OCI-LY1 (cell line): ENCODE measurements at regions not wholly inside any gene's neighbourhood (a gene's known extent, or its start where the extent isn't known, plus 50 kb on each side); places are given as distances from the start of the nearest gene placed in this dataset.

Experiments used
- H2AFZ ChIP-seq: fragments of 200-600 bp; sonication (generic), shearing (Covaris generic); 2 replicates; pipeline ENCODE4 v1.6.0; 2014; ENCODE audit warnings: antibody characterized with exemption, mild to moderate bottlenecking, low read length
- H3F3A ChIP-seq: fragments of 200-600 bp; sonication (generic), shearing (Covaris generic); 2 replicates; pipeline ENCODE4 v1.6.0; 2014; ENCODE audit warnings: mild to moderate bottlenecking, antibody characterized with exemption, low read length, moderate library complexity; ENCODE audit not compliant: insufficient read depth
- H3K27ac ChIP-seq: fragments of 200-600 bp; sonication (generic); 2 replicates; pipeline ENCODE4 v1.5.1; 2014; ENCODE audit warnings: low read length, mixed run types, mild to moderate bottlenecking, low read depth; ENCODE audit not compliant: poor library complexity, severe bottlenecking
- H3K27me3 ChIP-seq: fragments of 200-600 bp; sonication (generic); 2 replicates; pipeline ENCODE4 v1.6.0; 2014; ENCODE audit warnings: antibody characterized with exemption, mild to moderate bottlenecking, low read length, moderate library complexity; ENCODE audit not compliant: insufficient read depth
- H3K36me3 ChIP-seq: fragments of 200-600 bp; sonication (generic); 2 replicates; pipeline ENCODE4 v1.6.1; 2014; ENCODE audit warnings: mild to moderate bottlenecking, antibody characterized with exemption, low read length, moderate library complexity, mixed read lengths; ENCODE audit not compliant: insufficient read depth
- H3K4me1 ChIP-seq: fragments of 200-600 bp; sonication (generic); 2 replicates; pipeline ENCODE4 v1.5.1; 2014; ENCODE audit warnings: mild to moderate bottlenecking, low read length, moderate library complexity; ENCODE audit not compliant: insufficient read depth, severe bottlenecking
- H3K4me2 ChIP-seq: fragments of 200-600 bp; sonication (generic), shearing (Covaris generic); 2 replicates; pipeline ENCODE4 v1.6.1; 2014; ENCODE audit warnings: low read length
- H3K4me3 ChIP-seq: fragments of 200-600 bp; sonication (generic); 2 replicates; pipeline ENCODE4 v1.5.1; 2014; ENCODE audit warnings: low read length, low read depth, mild to moderate bottlenecking, mixed read lengths; ENCODE audit not compliant: poor library complexity, severe bottlenecking
- H3K79me2 ChIP-seq: fragments of 200-600 bp; shearing (Covaris generic); 2 replicates; pipeline ENCODE4 v1.6.1; 2016; ENCODE audit warnings: mixed run types, low read length, mixed read lengths; ENCODE audit not compliant: insufficient read depth
- H3K9ac ChIP-seq: fragments of 200-600 bp; sonication (generic), shearing (Covaris generic); 2 replicates; pipeline ENCODE4 v1.6.1; 2014; ENCODE audit warnings: mild to moderate bottlenecking, low read length, mixed read lengths
- H3K9me2 ChIP-seq: fragments of 200-600 bp; sonication (generic), shearing (Covaris generic); 2 replicates; pipeline ENCODE4 v1.6.1; 2014; ENCODE audit warnings: low read depth, mild to moderate bottlenecking, low read length, mixed read lengths
- H3K9me3 ChIP-seq: fragments of 200-600 bp; shearing (Covaris generic); 2 replicates; pipeline ENCODE4 v1.6.1; 2014; ENCODE audit warnings: low read length, mixed read lengths
- H4K20me1 ChIP-seq: fragments of 200-600 bp; sonication (generic), shearing (Covaris generic); 2 replicates; pipeline ENCODE4 v1.6.0; 2016; ENCODE audit warnings: mild to moderate bottlenecking, low read length; ENCODE audit not compliant: insufficient read depth
- CTCF ChIP-seq: fragments of 200-600 bp; sonication (generic), shearing (Covaris generic); IDR thresholded peaks from 2 replicates; pipeline ENCODE4 v1.5.1; 2017; ENCODE audit warnings: mild to moderate bottlenecking, antibody characterized with exemption, low read length, moderate library complexity, mixed read lengths
- EZH2 ChIP-seq: fragments of 200-600 bp; sonication (generic), shearing (Covaris generic); IDR thresholded peaks from 2 replicates; pipeline ENCODE4 v1.8.0; 2017; ENCODE audit warnings: borderline replicate concordance, mixed run types, mild to moderate bottlenecking, antibody characterized with exemption, low read length, moderate library complexity, mixed read lengths

GRCh38 chr15:87120555-87120954, 1040.9 kb downstream of the AGBL1 start:
- TF ChIP-seq EZH2 (no peak), CTCF (no peak)
- Histone ChIP-seq H3K9me3 (no peaks in the 10 kb centered on the region), H3K4me2 (no peak overlapping the region)

GRCh38 chr15:87118846-87119245, 1039.2 kb downstream of the AGBL1 start:
- Histone ChIP-seq H3K27ac (no peak overlapping the region), H3K4me2 (no peak overlapping the region), H3K4me3 (no peak overlapping the region), H3F3A (no peaks in the 10 kb centered on the region), H3K27me3 (no peaks in the 10 kb centered on the region), H3K9ac (no peak overlapping the region), H3K36me3 (no peaks in the 10 kb centered on the region), H3K79me2 (no peaks in the 10 kb centered on the region), H3K9me2 (no peaks in the 10 kb centered on the region), H3K9me3 (no peaks in the 10 kb centered on the region), H4K20me1 (no peaks in the 10 kb centered on the region), H3K4me1 (no peaks in the 10 kb centered on the region), H2AFZ (no peak overlapping the region)
- TF ChIP-seq CTCF, result no peak
- no peak for TF ChIP-seq EZH2

More at GRCh38 chr15:87120555-87120954, 1040.9 kb downstream of the AGBL1 start:
- Histone ChIP-seq H3K4me1 (no peaks in the 10 kb centered on the region), H3K27me3 (no peaks in the 10 kb centered on the region), H3K9ac (no peak overlapping the region), H4K20me1 (no peaks in the 10 kb centered on the region), H3K9me2 (no peaks in the 10 kb centered on the region), H3K4me3 (no peak overlapping the region), H3K36me3 (no peaks in the 10 kb centered on the region), H3K27ac (no peak overlapping the region), H2AFZ (no peak overlapping the region), H3F3A (no peaks in the 10 kb centered on the region), H3K79me2 (no peaks in the 10 kb centered on the region)

GRCh38 chr15:87118435-87118834, 1038.8 kb downstream of the AGBL1 start:
- no peak overlapping the region for H2AFZ ChIP-seq
- no peaks in the 10 kb centered on the region for H3K27me3 ChIP-seq
- no peaks in the 10 kb centered on the region for H3K36me3 ChIP-seq
- H4K20me1 ChIP-seq, result no peaks in the 10 kb centered on the region
- no peaks in the 10 kb centered on the region for H3K9me3 ChIP-seq
- no peak overlapping the region for H3K4me2 ChIP-seq
- H3F3A ChIP-seq, result no peaks in the 10 kb centered on the region
- no peak overlapping the region for H3K27ac ChIP-seq
- no peak overlapping the region for H3K9ac ChIP-seq
- no peak overlapping the region for H3K4me3 ChIP-seq
- H3K9me2 ChIP-seq, result no peaks in the 10 kb centered on the region
- no peaks in the 10 kb centered on the region for H3K4me1 ChIP-seq
- H3K79me2 ChIP-seq, result no peaks in the 10 kb centered on the region
- TF ChIP-seq CTCF (no peak), EZH2 (no peak)
